Erythroblast (primary cell): ENCODE measurements at regions not wholly inside any gene's neighbourhood (a gene's known extent, or its start where the extent isn't known, plus 50 kb on each side); places are given as distances from the start of the nearest gene placed in this dataset.

Experiments
- GATA1 ChIP-seq: IDR thresholded peaks from 2 replicates; pipeline ENCODE4 v1.6.1; 2011; ENCODE audit warnings: low read depth, mild to moderate bottlenecking, control low read depth, low read length, moderate library complexity
- POLR2A ChIP-seq: IDR thresholded peaks from 2 replicates; pipeline ENCODE4 v1.6.1; 2011; ENCODE audit warnings: mild to moderate bottlenecking, low read length

DNA sequence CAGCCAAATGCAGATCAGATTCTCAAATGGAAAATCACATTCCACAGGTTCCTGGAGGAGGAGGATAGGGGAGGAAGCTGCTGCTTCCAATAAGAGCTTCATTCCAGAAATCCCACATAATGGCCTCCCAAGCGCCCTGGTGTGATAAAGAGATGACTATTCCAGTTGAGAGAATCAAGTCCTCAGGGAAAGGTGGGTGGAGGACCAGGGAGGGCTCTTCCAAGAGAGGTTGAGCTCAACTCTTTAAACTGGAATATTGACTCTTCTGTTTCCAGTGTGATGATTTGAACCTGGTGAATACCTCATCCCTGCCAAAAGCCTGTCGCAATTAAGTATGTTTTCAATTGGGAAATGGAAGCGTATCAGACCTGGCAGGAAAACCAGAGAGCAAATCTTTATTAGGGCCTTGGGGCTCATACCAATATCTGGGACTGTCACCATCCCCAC, 81.4 kb upstream of the DYNLRB2 start:
- TF ChIP-seq GATA1 (no peak), POLR2A (no peak)
